Neural progenitor cell (in vitro differentiated cells): ENCODE measurements at regions not wholly inside any gene's neighbourhood (a gene's known extent, or its start where the extent isn't known, plus 50 kb on each side); places are given as distances from the start of the nearest gene placed in this dataset.

Experiments used
- EZH2 ChIP-seq: fragments of 200-600 bp; sonication (generic); IDR thresholded peaks from 2 replicates; pipeline ENCODE4 v1.6.1; 2017; ENCODE audit warnings: antibody characterized with exemption, mild to moderate bottlenecking, moderate library complexity
- TF ChIP-seq, protein P1 (sequence below): fragments of 200-600 bp; sonication (generic); IDR thresholded peaks from 2 replicates; pipeline ENCODE4 v1.5.1; 2017; ENCODE audit warnings: antibody characterized with exemption, mild to moderate bottlenecking

DNA sequence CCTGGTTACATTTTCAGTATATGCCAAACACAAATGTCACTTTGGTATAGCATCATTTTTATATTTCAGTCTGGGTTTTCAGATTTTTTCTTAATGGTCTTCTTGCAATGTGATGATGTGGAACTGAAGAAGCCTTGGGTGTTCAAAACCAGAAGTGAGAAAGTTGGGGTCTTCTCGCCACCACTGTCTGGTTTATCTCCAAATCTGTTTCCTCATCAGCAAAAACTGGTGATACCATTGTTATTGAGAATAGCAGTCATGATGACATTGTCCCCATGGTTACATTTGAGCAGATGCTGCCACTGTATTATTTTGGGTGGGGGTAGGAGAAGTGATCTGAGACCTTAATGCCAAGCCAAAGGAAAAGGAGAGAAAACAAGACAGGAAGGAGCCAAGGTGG, 85.9 kb upstream of the MAP3K1 start:
- TF ChIP-seq, protein P1, sequence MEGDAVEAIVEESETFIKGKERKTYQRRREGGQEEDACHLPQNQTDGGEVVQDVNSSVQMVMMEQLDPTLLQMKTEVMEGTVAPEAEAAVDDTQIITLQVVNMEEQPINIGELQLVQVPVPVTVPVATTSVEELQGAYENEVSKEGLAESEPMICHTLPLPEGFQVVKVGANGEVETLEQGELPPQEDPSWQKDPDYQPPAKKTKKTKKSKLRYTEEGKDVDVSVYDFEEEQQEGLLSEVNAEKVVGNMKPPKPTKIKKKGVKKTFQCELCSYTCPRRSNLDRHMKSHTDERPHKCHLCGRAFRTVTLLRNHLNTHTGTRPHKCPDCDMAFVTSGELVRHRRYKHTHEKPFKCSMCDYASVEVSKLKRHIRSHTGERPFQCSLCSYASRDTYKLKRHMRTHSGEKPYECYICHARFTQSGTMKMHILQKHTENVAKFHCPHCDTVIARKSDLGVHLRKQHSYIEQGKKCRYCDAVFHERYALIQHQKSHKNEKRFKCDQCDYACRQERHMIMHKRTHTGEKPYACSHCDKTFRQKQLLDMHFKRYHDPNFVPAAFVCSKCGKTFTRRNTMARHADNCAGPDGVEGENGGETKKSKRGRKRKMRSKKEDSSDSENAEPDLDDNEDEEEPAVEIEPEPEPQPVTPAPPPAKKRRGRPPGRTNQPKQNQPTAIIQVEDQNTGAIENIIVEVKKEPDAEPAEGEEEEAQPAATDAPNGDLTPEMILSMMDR = no peak
- TF ChIP-seq EZH2 = no peak
